ENCODE measurements at regions not wholly inside any gene's neighbourhood (a gene's known extent, or its start where the extent isn't known, plus 50 kb on each side); places are given as distances from the start of the nearest gene placed in this dataset.

GRCh38 chr2:200013906-200014305, 58.5 kb downstream of the MAIP1 start:
- no peak for DNase-seq

GRCh38 chr2:200021449-200022114, 66.2 kb downstream of the MAIP1 start:
- no peak for DNase-seq

- no peak for DNase-seq
Observed at GRCh38 chr2:200022511-200022910, 67.1 kb downstream of the MAIP1 start.

- no peak for DNase-seq
Observed at GRCh38 chr2:200023570-200023969, 68.2 kb downstream of the MAIP1 start.

- DNase-seq, result no peak
Observed at GRCh38 chr2:200025717-200026116, 70.3 kb downstream of the MAIP1 start.

- DNase-seq, result no peak
Observed at GRCh38 chr2:200026332-200027230, 71.2 kb downstream of the MAIP1 start.

- DNase-seq, result no peak
Observed at GRCh38 chr2:200028998-200029397, 73.6 kb downstream of the MAIP1 start.

- DNase-seq, result no peak
Observed at GRCh38 chr2:200032895-200033294, 77.5 kb downstream of the MAIP1 start.

GRCh38 chr2:200033929-200034328, 78.5 kb downstream of the MAIP1 start:
- no peak for DNase-seq

- no peak for DNase-seq
Observed at GRCh38 chr2:200034816-200035215, 79.4 kb downstream of the MAIP1 start.

GRCh38 chr2:200039724-200040650, 84.6 kb downstream of the MAIP1 start:
- DNase-seq, result no peak

- no peak for DNase-seq
Observed at GRCh38 chr2:200040831-200041230, 85.4 kb downstream of the MAIP1 start.

- no peak for DNase-seq
Observed at GRCh38 chr2:200041639-200042038, 86.3 kb downstream of the MAIP1 start.

GRCh38 chr2:200042102-200042735, 86.8 kb downstream of the MAIP1 start:
- DNase-seq, result no peak

- no peak for DNase-seq
Observed at GRCh38 chr2:200042944-200043343, 87.6 kb downstream of the MAIP1 start.

GRCh38 chr2:200044453-200044852, 89.1 kb downstream of the MAIP1 start:
- DNase-seq, result no peak

- DNase-seq, result no peak
Observed at GRCh38 chr2:200048421-200048820, 93.0 kb downstream of the MAIP1 start.

GRCh38 chr2:200049086-200049485, 93.7 kb downstream of the MAIP1 start:
- no peak for DNase-seq

GRCh38 chr2:200050921-200051610, 95.7 kb downstream of the MAIP1 start:
- DNase-seq, result no peak

GRCh38 chr2:200051611-200051945, 96.2 kb downstream of the MAIP1 start:
- DNase-seq, result no peak

- DNase-seq, result no peak
Observed at GRCh38 chr2:200052627-200053026, 97.2 kb downstream of the MAIP1 start.
